Thymus (tissue), 11 donors: ENCODE measurements at regions not wholly inside any gene's neighbourhood (a gene's known extent, or its start where the extent isn't known, plus 50 kb on each side); places are given as distances from the start of the nearest gene placed in this dataset.

ENCODE experiments used
- DNase-seq, 9 donors: peaks; one replicate each; pipeline ENCODE4 v3.0.0-alpha.2; 2013; ENCODE audit warnings: low spot score in 9 of 9, low read depth in 6 of 9, missing footprints in 1 of 9
- H3K27ac ChIP-seq, 2 donors: one replicate each; pipeline ENCODE4 v1.5.1; 2013; ENCODE audit warnings: control low read depth in 1 of 2, low read depth in 1 of 2, low read length in 1 of 2, mild to moderate bottlenecking in 1 of 2, moderate library complexity in 1 of 2
- H3K27me3 ChIP-seq, 2 donors: one replicate each; pipeline ENCODE4 v1.5.1; 2013; ENCODE audit warnings: low read length in 1 of 2; ENCODE audit not compliant: control insufficient read depth in 2 of 2, insufficient read depth in 1 of 2
- H3K36me3 ChIP-seq, 2 donors: one replicate each; pipeline ENCODE4 v1.5.1; 2013; ENCODE audit warnings: low read length in 1 of 2, mild to moderate bottlenecking in 1 of 2, moderate library complexity in 1 of 2; ENCODE audit not compliant: control insufficient read depth in 2 of 2, insufficient read depth in 2 of 2
- H3K4me1 ChIP-seq, 2 donors: one replicate each; pipeline ENCODE4 v1.5.1; 2013; ENCODE audit warnings: low read length in 2 of 2; ENCODE audit not compliant: control insufficient read depth in 2 of 2, insufficient read depth in 2 of 2
- H3K4me3 ChIP-seq, 2 donors: one replicate each; pipeline ENCODE4 v1.5.1; 2013; ENCODE audit warnings: low read length in 2 of 2, control low read depth in 1 of 2, mild to moderate bottlenecking in 1 of 2
- H3K9me3 ChIP-seq, 2 donors: one replicate each; pipeline ENCODE4 v1.5.1; 2013; ENCODE audit warnings: low read length in 1 of 2, mild to moderate bottlenecking in 1 of 2; ENCODE audit not compliant: control insufficient read depth in 2 of 2, insufficient read depth in 1 of 2
- WGBS: extraction: QIAGEN DNeasy Blood & Tissue Kit; methylation state at CpG from one replicate; pipeline ENCODE4 v1.1.7; 2013; 5-methylcytosine and 5-hydroxymethylcytosine counted together
- donor health status: healthy.

- Histone ChIP-seq H3K27me3 (no peaks in the 10 kb centered on the region), H3K4me1 (no peaks in the 10 kb centered on the region), H3K36me3 (no peaks in the 10 kb centered on the region), H3K27ac (no peak overlapping the region), H3K4me3 (no peak overlapping the region), H3K9me3 (no peaks in the 10 kb centered on the region)
- 71% methylated on average over 1 of the region's 1 CpG for WGBS
- no peak for DNase-seq
Observed at GRCh38 chr1:106756752-106757151, 299.7 kb upstream of the PRMT6 start.

GRCh38 chr1:106768077-106768476 lies 288.4 kb upstream of the PRMT6 start:
- no peak overlapping the region for H3K4me3 ChIP-seq
- no peak overlapping the region for H3K27ac ChIP-seq
- 84% methylated on average over 2 of the region's 2 CpGs for WGBS
- no peaks in the 10 kb centered on the region for H3K9me3 ChIP-seq
- H3K27me3 ChIP-seq = no peaks in the 10 kb centered on the region
- no peaks in the 10 kb centered on the region for H3K36me3 ChIP-seq
- no peaks in the 10 kb centered on the region for H3K4me1 ChIP-seq
- DNase-seq = no peak

DNA sequence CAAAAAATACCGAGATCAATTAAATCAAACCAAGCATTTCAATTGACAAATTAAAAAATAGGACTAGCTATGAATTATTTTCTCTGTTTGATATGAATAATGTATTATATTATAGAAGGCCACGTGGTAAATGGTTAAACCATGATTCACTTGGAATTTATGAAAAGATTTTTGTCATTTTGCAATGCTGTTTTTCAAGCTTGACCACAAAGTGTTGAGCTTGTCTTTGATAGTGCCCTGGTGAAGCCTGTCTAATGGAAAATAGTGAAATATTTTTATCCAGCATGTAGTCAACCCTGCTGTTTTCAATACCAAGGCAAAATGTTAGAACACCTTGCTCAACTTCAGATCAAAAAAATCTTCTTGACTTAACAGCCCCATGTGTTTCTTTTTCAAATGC lies 288.0 kb upstream of the PRMT6 start:
- H3K9me3 ChIP-seq = no peaks in the 10 kb centered on the region
- WGBS = 81% methylated on average over 2 of the region's 2 CpGs
- no peak for DNase-seq
- no peak overlapping the region for H3K4me3 ChIP-seq
- no peaks in the 10 kb centered on the region for H3K36me3 ChIP-seq
- no peak overlapping the region for H3K27ac ChIP-seq
- H3K27me3 ChIP-seq = no peaks in the 10 kb centered on the region
- H3K4me1 ChIP-seq = no peaks in the 10 kb centered on the region

GRCh38 chr1:106773206-106773605 lies 283.3 kb upstream of the PRMT6 start:
- Histone ChIP-seq H3K27ac (no peak overlapping the region), H3K27me3 (no peaks in the 10 kb centered on the region), H3K36me3 (no peaks in the 10 kb centered on the region), H3K9me3 (no peaks in the 10 kb centered on the region), H3K4me3 (no peak overlapping the region), H3K4me1 (no peaks in the 10 kb centered on the region)
- no peak for DNase-seq
- WGBS = 94% methylated on average over 2 of the region's 2 CpGs

DNA sequence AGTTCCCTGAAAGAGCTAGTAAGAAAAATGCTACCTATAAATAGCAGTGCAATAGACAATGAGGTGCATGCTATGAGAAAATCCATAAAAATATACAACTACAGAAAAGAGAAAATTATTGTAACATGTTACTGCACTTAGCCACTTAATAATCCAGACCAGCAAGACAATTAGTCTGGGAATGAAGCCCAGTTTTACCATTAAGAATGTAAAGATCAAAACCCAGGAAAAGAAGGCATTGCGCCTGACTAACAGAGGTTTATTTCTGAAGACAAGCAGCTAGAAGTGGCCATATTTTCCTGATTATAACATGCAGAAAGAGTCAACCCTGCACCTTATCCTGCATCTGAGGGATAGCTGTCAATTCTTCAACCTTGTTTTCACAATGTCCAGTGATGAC lies 276.4 kb upstream of the PRMT6 start:
- Histone ChIP-seq H3K27ac (no peak overlapping the region), H3K9me3 (no peaks in the 10 kb centered on the region), H3K36me3 (no peaks in the 10 kb centered on the region), H3K4me1 (no peaks in the 10 kb centered on the region), H3K27me3 (no peaks in the 10 kb centered on the region), H3K4me3 (no peak overlapping the region)
- 99% methylated on average over 1 of the region's 1 CpG for WGBS
- no peak for DNase-seq

DNA sequence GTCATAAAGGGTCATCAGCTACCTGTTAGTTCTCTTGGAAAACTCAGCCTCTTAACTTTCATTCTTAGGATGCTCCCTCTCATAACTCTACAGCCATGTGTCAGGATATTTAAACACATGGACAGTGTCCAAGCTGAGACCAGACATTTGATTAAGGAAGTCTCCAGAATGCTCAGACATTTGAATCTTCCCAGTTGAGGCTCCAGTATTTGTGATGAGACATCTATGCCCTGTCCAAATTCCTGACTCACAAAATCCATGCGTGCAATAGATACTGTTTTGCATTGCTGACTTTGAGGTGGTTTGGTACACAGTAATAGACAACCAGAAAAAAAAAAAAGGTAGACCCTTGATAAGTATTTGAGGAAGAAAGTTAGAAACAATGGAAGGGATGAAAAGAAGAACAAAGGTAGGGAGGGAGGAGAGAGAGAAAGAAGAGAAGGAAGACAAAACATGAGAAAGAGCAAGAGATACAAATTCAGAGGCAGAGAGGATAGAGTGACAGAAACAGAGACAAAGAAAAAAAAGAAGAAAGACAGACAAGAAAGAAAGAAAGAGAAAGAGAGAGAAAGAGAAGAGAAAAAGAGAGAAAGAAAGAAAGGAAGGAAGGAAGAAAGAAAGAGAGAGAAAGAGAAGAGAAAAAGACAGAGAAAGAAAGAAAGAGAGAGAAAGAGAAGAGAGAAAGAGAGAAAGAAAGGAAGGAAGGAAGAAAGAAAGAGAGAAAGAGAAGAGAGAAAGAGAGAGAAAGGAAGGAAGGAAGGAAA lies 275.5 kb upstream of the PRMT6 start:
- H3K4me3 ChIP-seq = no peak overlapping the region
- no peaks in the 10 kb centered on the region for H3K9me3 ChIP-seq
- 92% methylated on average over 1 of the region's 1 CpG for WGBS

GRCh38 chr1:106785176-106785575 lies 271.3 kb upstream of the PRMT6 start:
- no peaks in the 10 kb centered on the region for H3K4me1 ChIP-seq
- H3K9me3 ChIP-seq = no peaks in the 10 kb centered on the region
- no peaks in the 10 kb centered on the region for H3K27me3 ChIP-seq
- no peak overlapping the region for H3K4me3 ChIP-seq
- no peak overlapping the region for H3K27ac ChIP-seq
- no peak for DNase-seq
- H3K36me3 ChIP-seq = no peaks in the 10 kb centered on the region

More for the DNA sequence above, 275.5 kb upstream of the PRMT6 start:
- DNase-seq = no peak
- no peak overlapping the region for H3K27ac ChIP-seq
- H3K27me3 ChIP-seq = no peaks in the 10 kb centered on the region
- H3K36me3 ChIP-seq = no peaks in the 10 kb centered on the region
- H3K4me1 ChIP-seq = no peaks in the 10 kb centered on the region

GRCh38 chr1:106787520-106787919 lies 269.0 kb upstream of the PRMT6 start:
- Histone ChIP-seq H3K9me3 (no peaks in the 10 kb centered on the region), H3K4me3 (no peak overlapping the region), H3K36me3 (no peaks in the 10 kb centered on the region), H3K27ac (no peak overlapping the region), H3K27me3 (no peaks in the 10 kb centered on the region), H3K4me1 (no peaks in the 10 kb centered on the region)
- 87% methylated on average over 3 of the region's 3 CpGs for WGBS
- no peak for DNase-seq

GRCh38 chr1:106789686-106790085 lies 266.8 kb upstream of the PRMT6 start:
- WGBS = 88% methylated on average over 2 of the region's 2 CpGs
- H3K36me3 ChIP-seq = no peaks in the 10 kb centered on the region
- DNase-seq = no peak
- no peak overlapping the region for H3K27ac ChIP-seq
- no peaks in the 10 kb centered on the region for H3K4me1 ChIP-seq
- no peak overlapping the region for H3K4me3 ChIP-seq
- no peaks in the 10 kb centered on the region for H3K27me3 ChIP-seq
- no peaks in the 10 kb centered on the region for H3K9me3 ChIP-seq
